ENCODE measurements at regions not wholly inside any gene's neighbourhood (a gene's known extent, or its start where the extent isn't known, plus 50 kb on each side); places are given as distances from the start of the nearest gene placed in this dataset.

- Histone ChIP-seq H3K4me2 (ENCODE audit: low read length) (peak overlapping the region; percentile 92), H3K79me2 (ENCODE audit: low read length) (peaks cover 56% of the 10 kb centered on the region), H3K27me3 (ENCODE audit: low read length) (no peaks in the 10 kb centered on the region), H3K9me2 (replicated peaks; ENCODE audit: low read length) (no peaks in the 10 kb centered on the region), H3F3A (ENCODE audit: low read length, unreplicated experiment) (peaks cover 8% of the 10 kb centered on the region), H4K20me1 (ENCODE audit: low read length) (no peaks in the 10 kb centered on the region), H3K4me1 (ENCODE audit: insufficient read depth, low read length) (peaks cover 50% of the 10 kb centered on the region), H3K27ac (ENCODE audit: low read length) (peak overlapping the region; percentile 92), H2AFZ (ENCODE audit: low read length) (no peak overlapping the region), H3K36me3 (ENCODE audit: low read depth, low read length) (no peaks in the 10 kb centered on the region), H3K4me3 (ENCODE audit: low read length) (peak overlapping the region; percentile 73), H3K9ac (ENCODE audit: low read length) (peak overlapping the region; percentile 89), H3K9me3 (ENCODE audit: low read length) (no peaks in the 10 kb centered on the region)
- peak; percentile 21 for DNase-seq
- ChIA-PET POLR2A (ENCODE audit: unreplicated experiment) (no interaction called here), CTCF (no interaction called here)
- ATAC-seq = no peak
- intact Hi-C loops (cut with micrococcal nuclease) = no loop called here
- TF ChIP-seq, protein P1, sequence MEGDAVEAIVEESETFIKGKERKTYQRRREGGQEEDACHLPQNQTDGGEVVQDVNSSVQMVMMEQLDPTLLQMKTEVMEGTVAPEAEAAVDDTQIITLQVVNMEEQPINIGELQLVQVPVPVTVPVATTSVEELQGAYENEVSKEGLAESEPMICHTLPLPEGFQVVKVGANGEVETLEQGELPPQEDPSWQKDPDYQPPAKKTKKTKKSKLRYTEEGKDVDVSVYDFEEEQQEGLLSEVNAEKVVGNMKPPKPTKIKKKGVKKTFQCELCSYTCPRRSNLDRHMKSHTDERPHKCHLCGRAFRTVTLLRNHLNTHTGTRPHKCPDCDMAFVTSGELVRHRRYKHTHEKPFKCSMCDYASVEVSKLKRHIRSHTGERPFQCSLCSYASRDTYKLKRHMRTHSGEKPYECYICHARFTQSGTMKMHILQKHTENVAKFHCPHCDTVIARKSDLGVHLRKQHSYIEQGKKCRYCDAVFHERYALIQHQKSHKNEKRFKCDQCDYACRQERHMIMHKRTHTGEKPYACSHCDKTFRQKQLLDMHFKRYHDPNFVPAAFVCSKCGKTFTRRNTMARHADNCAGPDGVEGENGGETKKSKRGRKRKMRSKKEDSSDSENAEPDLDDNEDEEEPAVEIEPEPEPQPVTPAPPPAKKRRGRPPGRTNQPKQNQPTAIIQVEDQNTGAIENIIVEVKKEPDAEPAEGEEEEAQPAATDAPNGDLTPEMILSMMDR (conservative IDR thresholded peaks at IDR 0.05; ENCODE audit: low read depth, low read length) = no peak
- no peak for TF ChIP-seq EZH2phosphoT487 (IDR thresholded peaks at IDR 0.05; ENCODE audit: borderline replicate concordance, low read length)
- TF ChIP-seq EZH2 (IDR thresholded peaks at IDR 0.05; ENCODE audit: low read length, unreplicated experiment) = no peak
- BruUV-seq (replicated peaks) = TSS peak; percentile 67
These were observed 108.2 kb upstream of the IFNE start for GRCh38 chr9:21590058-21590996.

- Histone ChIP-seq H3K9me2 (replicated peaks; ENCODE audit: low read length) (no peaks in the 10 kb centered on the region), H3K4me1 (ENCODE audit: insufficient read depth, low read length) (peaks cover 45% of the 10 kb centered on the region), H2AFZ (ENCODE audit: low read length) (no peak overlapping the region), H3K27ac (ENCODE audit: low read length) (peak overlapping the region; percentile 92), H4K20me1 (ENCODE audit: low read length) (no peaks in the 10 kb centered on the region), H3K27me3 (ENCODE audit: low read length) (no peaks in the 10 kb centered on the region), H3F3A (ENCODE audit: low read length, unreplicated experiment) (peaks cover 8% of the 10 kb centered on the region), H3K9me3 (ENCODE audit: low read length) (no peaks in the 10 kb centered on the region), H3K4me2 (ENCODE audit: low read length) (peak overlapping the region; percentile 92), H3K9ac (ENCODE audit: low read length) (peak overlapping the region; percentile 89), H3K36me3 (ENCODE audit: low read depth, low read length) (no peaks in the 10 kb centered on the region), H3K4me3 (ENCODE audit: low read length) (peak overlapping the region; percentile 73), H3K79me2 (ENCODE audit: low read length) (peaks cover 49% of the 10 kb centered on the region)
- ATAC-seq (peak; percentile 94), DNase-seq (peak; percentile 90)
- intact Hi-C loops (cut with micrococcal nuclease) = no loop called here
- ChIA-PET POLR2A (ENCODE audit: unreplicated experiment) (interaction anchor here (0.5 to 0.7 kb wide), 3 partner anchors 19 to 93 kb away, joined by 4 to 5 read pairs (median 5); no protein-coding TSS in a partner anchor), CTCF (no interaction called here)
- TF ChIP-seq, protein P1 (conservative IDR thresholded peaks at IDR 0.05; ENCODE audit: low read depth, low read length) = no peak
- no peak for TF ChIP-seq EZH2phosphoT487 (IDR thresholded peaks at IDR 0.05; ENCODE audit: borderline replicate concordance, low read length)
- no peak for TF ChIP-seq EZH2 (IDR thresholded peaks at IDR 0.05; ENCODE audit: low read length, unreplicated experiment)
- BruUV-seq (replicated peaks) = TSS peak; percentile 81
These were observed 109.3 kb upstream of the IFNE start for GRCh38 chr9:21591221-21592062.

All from PC-3 (cell line).